H1 (cell line): ENCODE measurements at regions not wholly inside any gene's neighbourhood (a gene's known extent, or its start where the extent isn't known, plus 50 kb on each side); places are given as distances from the start of the nearest gene placed in this dataset.

Experiments used
- EZH2 ChIP-seq: fragments of 200-600 bp; sonication (generic); IDR thresholded peaks from 2 replicates; pipeline ENCODE4 v1.7.1; 2012; ENCODE audit warnings: low read depth, mild to moderate bottlenecking, moderate library complexity, low read length, inconsistent platforms; ENCODE audit not compliant: severe bottlenecking
- HDAC6 ChIP-seq: IDR thresholded peaks from one replicate; pipeline ENCODE4 v1.7.1; 2012; ENCODE audit warnings: low read depth, mild to moderate bottlenecking, inconsistent platforms, low read length, moderate library complexity
- JUND ChIP-seq: IDR thresholded peaks from 2 replicates; pipeline ENCODE4 v1.6.1; 2011; ENCODE audit warnings: mild to moderate bottlenecking, improper control_type of control experiment, low read length
- MAFK ChIP-seq: IDR thresholded peaks from 2 replicates; pipeline ENCODE4 v1.6.1; 2012; ENCODE audit warnings: low read depth, mild to moderate bottlenecking, improper control_type of control experiment, low read length
- NRF1 ChIP-seq: IDR thresholded peaks from 2 replicates; pipeline ENCODE4 v1.6.1; 2011; ENCODE audit warnings: mild to moderate bottlenecking, low read depth, low read length, improper control_type of control experiment
- POLR2A ChIP-seq, 2 experiments: IDR thresholded peaks; 1 replicate in 1 of 2; 2 replicates in 1 of 2; pipeline ENCODE4 v1.6.1; 2011; ENCODE audit warnings: low read depth in 2 of 2, low read length in 2 of 2, mild to moderate bottlenecking in 2 of 2; ENCODE audit errors: control extremely low read depth in 1 of 2
- SIX5 ChIP-seq: IDR thresholded peaks from 2 replicates; pipeline ENCODE4 v1.6.1; 2011; ENCODE audit warnings: mild to moderate bottlenecking, low read depth, low read length
- TF ChIP-seq, protein P1 (sequence below): IDR thresholded peaks from 2 replicates; pipeline ENCODE4 v1.6.1; 2012; ENCODE audit warnings: inconsistent platforms
- TF ChIP-seq, protein P2 (sequence below), 3 experiments: IDR thresholded peaks; 1 replicate in 2 of 3; 2 replicates in 1 of 3; pipeline versions ENCODE4 v1.5.1 to v1.6.1; 2011; ENCODE audit warnings: low read length in 3 of 3, mild to moderate bottlenecking in 3 of 3, inconsistent platforms in 2 of 3, low read depth in 1 of 3, moderate library complexity in 1 of 3; ENCODE audit not compliant: insufficient read depth in 1 of 3; ENCODE audit errors: control extremely low read depth in 1 of 3

DNA sequence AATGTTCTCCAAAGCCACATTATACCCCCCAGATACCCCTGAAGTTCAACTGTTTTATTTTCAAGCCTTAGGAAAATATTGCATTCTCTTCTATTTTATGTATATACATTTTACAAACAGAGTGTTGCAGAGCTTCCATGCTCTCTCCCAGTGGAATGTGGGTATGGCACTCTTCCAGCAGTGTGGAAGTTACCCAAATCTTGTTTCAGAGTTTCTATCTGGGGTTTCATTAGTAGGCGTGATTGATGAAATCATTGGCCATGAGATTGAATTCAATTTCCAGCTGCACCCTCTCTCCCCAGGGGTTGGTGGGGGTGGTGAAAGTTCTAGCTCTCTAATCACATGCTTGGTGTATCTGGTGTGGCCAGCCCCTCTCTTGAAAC lies 350.4 kb downstream of the RPS24 start:
- TF ChIP-seq JUND (no peak), SIX5 (no peak), EZH2 (no peak), NRF1 (no peak), MAFK (no peak), POLR2A (IDR thresholded peaks at IDR 0.05; ENCODE audit: control extremely low read depth in 1 of 2, low read depth in 2 of 2, low read length in 2 of 2) (no peak), HDAC6 (no peak)
- TF ChIP-seq, protein P1, sequence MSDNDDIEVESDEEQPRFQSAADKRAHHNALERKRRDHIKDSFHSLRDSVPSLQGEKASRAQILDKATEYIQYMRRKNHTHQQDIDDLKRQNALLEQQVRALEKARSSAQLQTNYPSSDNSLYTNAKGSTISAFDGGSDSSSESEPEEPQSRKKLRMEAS = no peak
- TF ChIP-seq, protein P2, sequence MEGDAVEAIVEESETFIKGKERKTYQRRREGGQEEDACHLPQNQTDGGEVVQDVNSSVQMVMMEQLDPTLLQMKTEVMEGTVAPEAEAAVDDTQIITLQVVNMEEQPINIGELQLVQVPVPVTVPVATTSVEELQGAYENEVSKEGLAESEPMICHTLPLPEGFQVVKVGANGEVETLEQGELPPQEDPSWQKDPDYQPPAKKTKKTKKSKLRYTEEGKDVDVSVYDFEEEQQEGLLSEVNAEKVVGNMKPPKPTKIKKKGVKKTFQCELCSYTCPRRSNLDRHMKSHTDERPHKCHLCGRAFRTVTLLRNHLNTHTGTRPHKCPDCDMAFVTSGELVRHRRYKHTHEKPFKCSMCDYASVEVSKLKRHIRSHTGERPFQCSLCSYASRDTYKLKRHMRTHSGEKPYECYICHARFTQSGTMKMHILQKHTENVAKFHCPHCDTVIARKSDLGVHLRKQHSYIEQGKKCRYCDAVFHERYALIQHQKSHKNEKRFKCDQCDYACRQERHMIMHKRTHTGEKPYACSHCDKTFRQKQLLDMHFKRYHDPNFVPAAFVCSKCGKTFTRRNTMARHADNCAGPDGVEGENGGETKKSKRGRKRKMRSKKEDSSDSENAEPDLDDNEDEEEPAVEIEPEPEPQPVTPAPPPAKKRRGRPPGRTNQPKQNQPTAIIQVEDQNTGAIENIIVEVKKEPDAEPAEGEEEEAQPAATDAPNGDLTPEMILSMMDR (IDR thresholded peaks at IDR 0.05; ENCODE audit: control extremely low read depth in 1 of 3, insufficient read depth in 1 of 3, low read depth in 1 of 3, low read length in 3 of 3) = no peak
